ENCODE measurements at regions not wholly inside any gene's neighbourhood (a gene's known extent, or its start where the extent isn't known, plus 50 kb on each side); places are given as distances from the start of the nearest gene placed in this dataset.

GRCh38 chr3:40801284-40801741, 276.6 kb downstream of the ZNF621 start:
- dilution Hi-C loops (cut with MboI; ENCODE audit: extremely low pct_ligation_motif_present, low sequenced_read_pairs) = no loop called here
- Histone ChIP-seq H3K36me3 (ENCODE audit: control insufficient read depth in 2 of 2, extremely low read depth in 1 of 2, insufficient read depth in 2 of 2, low read length in 2 of 2) (no peaks in the 10 kb centered on the region), H3K27ac (ENCODE audit: control insufficient read depth, insufficient read depth, low read length) (no peak overlapping the region), H3K9ac (ENCODE audit: control insufficient read depth, extremely low read depth, insufficient read depth, low read length) (no peak overlapping the region), H3K9me1 (ENCODE audit: control insufficient read depth, extremely low read depth, insufficient read depth, low read length) (no peaks in the 10 kb centered on the region), H3K79me2 (ENCODE audit: control insufficient read depth, insufficient read depth, low read length) (no peaks in the 10 kb centered on the region), H2AFZ (ENCODE audit: control insufficient read depth, low read length) (no peak overlapping the region), H3K9me3 (ENCODE audit: control insufficient read depth, low read depth, low read length) (no peaks in the 10 kb centered on the region), H3K4me1 (ENCODE audit: control insufficient read depth, extremely low read depth, insufficient read depth, low read length) (peaks cover 9% of the 10 kb centered on the region), H3K4me3 (ENCODE audit: control insufficient read depth in 2 of 3, extremely low read depth in 1 of 3, insufficient read depth in 2 of 3, low read depth in 1 of 3, low read length in 3 of 3) (no peak overlapping the region), H3K4me2 (ENCODE audit: control insufficient read depth, extremely low read depth, insufficient read depth, low read depth, low read length) (no peak overlapping the region), H4K20me1 (ENCODE audit: control insufficient read depth, extremely low read depth, insufficient read depth, low read length) (no peaks in the 10 kb centered on the region), H3K27me3 (ENCODE audit: control insufficient read depth, extremely low read depth, insufficient read depth, low read length) (no peaks in the 10 kb centered on the region)
- DNase-seq (ENCODE audit: low read depth, low spot score) = no peak
- FAIRE-seq = no peak
- TF ChIP-seq CTCF (optimal IDR thresholded peaks at IDR 0.05 in 1 of 3, IDR thresholded peaks at IDR 0.05 in 1 of 3, conservative IDR thresholded peaks at IDR 0.05 in 1 of 3; ENCODE audit: extremely low read depth in 1 of 3, insufficient read depth in 2 of 3, low read length in 3 of 3) = no peak
- no peak for TF ChIP-seq EZH2 (IDR thresholded peaks at IDR 0.05; ENCODE audit: low read length)

- FAIRE-seq = no peak
- dilution Hi-C loops (cut with MboI; ENCODE audit: extremely low pct_ligation_motif_present, low sequenced_read_pairs) = no loop called here
- no peaks in the 10 kb centered on the region for H3K27me3 ChIP-seq (ENCODE audit: control insufficient read depth, extremely low read depth, insufficient read depth, low read length)
Measured at GRCh38 chr3:40803311-40803710, 278.6 kb downstream of the ZNF621 start.

More at GRCh38 chr3:40803311-40803710, 278.6 kb downstream of the ZNF621 start:
- Histone ChIP-seq H3K9me1 (ENCODE audit: control insufficient read depth, extremely low read depth, insufficient read depth, low read length) (no peaks in the 10 kb centered on the region), H3K4me1 (ENCODE audit: control insufficient read depth, extremely low read depth, insufficient read depth, low read length) (peaks cover 9% of the 10 kb centered on the region), H2AFZ (ENCODE audit: control insufficient read depth, low read length) (no peak overlapping the region), H4K20me1 (ENCODE audit: control insufficient read depth, extremely low read depth, insufficient read depth, low read length) (no peaks in the 10 kb centered on the region), H3K9ac (ENCODE audit: control insufficient read depth, extremely low read depth, insufficient read depth, low read length) (no peak overlapping the region), H3K36me3 (ENCODE audit: control insufficient read depth in 2 of 2, extremely low read depth in 1 of 2, insufficient read depth in 2 of 2, low read length in 2 of 2) (no peaks in the 10 kb centered on the region), H3K4me3 (ENCODE audit: control insufficient read depth in 2 of 3, extremely low read depth in 1 of 3, insufficient read depth in 2 of 3, low read depth in 1 of 3, low read length in 3 of 3) (no peak overlapping the region), H3K27ac (ENCODE audit: control insufficient read depth, insufficient read depth, low read length) (no peak overlapping the region), H3K79me2 (ENCODE audit: control insufficient read depth, insufficient read depth, low read length) (no peaks in the 10 kb centered on the region), H3K9me3 (ENCODE audit: control insufficient read depth, low read depth, low read length) (no peaks in the 10 kb centered on the region), H3K4me2 (ENCODE audit: control insufficient read depth, extremely low read depth, insufficient read depth, low read depth, low read length) (no peak overlapping the region)
- DNase-seq (ENCODE audit: low read depth, low spot score) = no peak
- TF ChIP-seq EZH2 (IDR thresholded peaks at IDR 0.05; ENCODE audit: low read length) (no peak), CTCF (optimal IDR thresholded peaks at IDR 0.05 in 1 of 3, IDR thresholded peaks at IDR 0.05 in 1 of 3, conservative IDR thresholded peaks at IDR 0.05 in 1 of 3; ENCODE audit: extremely low read depth in 1 of 3, insufficient read depth in 2 of 3, low read length in 3 of 3) (no peak)

All from keratinocyte (primary cell).